Mammary epithelial cell (primary cell): ENCODE measurements at regions not wholly inside any gene's neighbourhood (a gene's known extent, or its start where the extent isn't known, plus 50 kb on each side); places are given as distances from the start of the nearest gene placed in this dataset.

ENCODE experiments used
- EZH2 ChIP-seq: IDR thresholded peaks from 2 replicates; pipeline ENCODE4 v1.6.1; 2012; ENCODE audit warnings: low read length, inconsistent platforms, borderline replicate concordance
- TF ChIP-seq, protein P1 (sequence below), 2 donors: IDR thresholded peaks in 1 of 2; conservative IDR thresholded peaks in 1 of 2; 2 replicates each; pipeline ENCODE4 v1.5.1; 2011 to 2012; ENCODE audit warnings: inconsistent platforms in 2 of 2, low read length in 2 of 2, mild to moderate bottlenecking in 2 of 2, control low read depth in 1 of 2, low read depth in 1 of 2; ENCODE audit not compliant: insufficient read depth in 1 of 2; ENCODE audit errors: extremely low read depth in 1 of 2

DNA sequence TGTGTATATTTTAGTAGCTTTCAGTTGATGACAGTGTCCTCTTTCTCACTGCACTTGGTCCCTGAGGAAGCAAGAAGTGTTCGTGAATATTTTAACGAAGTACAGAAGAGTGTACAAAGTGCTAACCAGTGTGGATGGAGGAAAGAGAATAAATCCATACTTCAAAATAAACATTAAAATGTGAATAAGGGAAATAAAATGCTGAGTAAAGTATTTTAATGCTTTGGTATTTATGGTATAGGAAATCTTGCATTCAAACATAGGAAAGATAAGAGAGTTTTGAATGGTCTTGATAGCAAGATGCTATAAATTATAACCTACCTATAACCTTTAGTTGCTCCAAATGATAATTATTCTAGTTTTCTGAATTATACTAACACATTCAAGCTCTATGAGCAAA lies 493.4 kb upstream of the EYS start:
- TF ChIP-seq, protein P1, sequence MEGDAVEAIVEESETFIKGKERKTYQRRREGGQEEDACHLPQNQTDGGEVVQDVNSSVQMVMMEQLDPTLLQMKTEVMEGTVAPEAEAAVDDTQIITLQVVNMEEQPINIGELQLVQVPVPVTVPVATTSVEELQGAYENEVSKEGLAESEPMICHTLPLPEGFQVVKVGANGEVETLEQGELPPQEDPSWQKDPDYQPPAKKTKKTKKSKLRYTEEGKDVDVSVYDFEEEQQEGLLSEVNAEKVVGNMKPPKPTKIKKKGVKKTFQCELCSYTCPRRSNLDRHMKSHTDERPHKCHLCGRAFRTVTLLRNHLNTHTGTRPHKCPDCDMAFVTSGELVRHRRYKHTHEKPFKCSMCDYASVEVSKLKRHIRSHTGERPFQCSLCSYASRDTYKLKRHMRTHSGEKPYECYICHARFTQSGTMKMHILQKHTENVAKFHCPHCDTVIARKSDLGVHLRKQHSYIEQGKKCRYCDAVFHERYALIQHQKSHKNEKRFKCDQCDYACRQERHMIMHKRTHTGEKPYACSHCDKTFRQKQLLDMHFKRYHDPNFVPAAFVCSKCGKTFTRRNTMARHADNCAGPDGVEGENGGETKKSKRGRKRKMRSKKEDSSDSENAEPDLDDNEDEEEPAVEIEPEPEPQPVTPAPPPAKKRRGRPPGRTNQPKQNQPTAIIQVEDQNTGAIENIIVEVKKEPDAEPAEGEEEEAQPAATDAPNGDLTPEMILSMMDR (conservative IDR thresholded peaks at IDR 0.05 in 1 of 2, IDR thresholded peaks at IDR 0.05 in 1 of 2; ENCODE audit: extremely low read depth in 1 of 2, insufficient read depth in 1 of 2, low read depth in 1 of 2, low read length in 2 of 2) = no peak
- TF ChIP-seq EZH2 = no peak
